ENCODE measurements at regions not wholly inside any gene's neighbourhood (a gene's known extent, or its start where the extent isn't known, plus 50 kb on each side); places are given as distances from the start of the nearest gene placed in this dataset.

DNA sequence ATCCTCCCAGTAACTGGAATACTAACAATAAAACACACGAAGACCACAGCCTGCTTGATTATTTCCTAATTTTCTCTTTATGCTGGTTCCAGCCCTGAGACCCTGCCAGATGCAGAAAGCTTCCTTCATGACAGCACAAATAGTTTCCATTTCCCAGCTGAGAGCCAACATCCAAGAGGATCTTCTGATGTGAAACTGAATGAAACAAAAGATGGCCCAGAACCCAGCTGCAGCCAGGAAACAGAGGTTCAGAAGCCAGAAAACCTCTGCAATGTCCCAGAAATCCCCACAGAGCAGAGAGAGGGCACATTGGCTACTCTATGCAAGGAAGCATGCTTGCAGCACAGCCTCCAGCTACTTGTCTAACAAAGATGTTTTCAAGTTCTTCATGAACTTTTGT, 61.8 kb upstream of the PLEKHG1 start:
- no peaks in the 10 kb centered on the region for H3K9me3 ChIP-seq (ENCODE audit: control insufficient read depth, low read length)
- H3K4me1 ChIP-seq = peaks cover 17% of the 10 kb centered on the region
- H3K36me3 ChIP-seq (ENCODE audit: control insufficient read depth, insufficient read depth, low read length) = no peaks in the 10 kb centered on the region
- no peak overlapping the region for H3K9ac ChIP-seq
- H3K27ac ChIP-seq = peak overlapping the region; percentile 60
- H2AFZ ChIP-seq = no peak overlapping the region
- H3K4me3 ChIP-seq (ENCODE audit: low read depth, low read length) = no peak overlapping the region
- H3K27me3 ChIP-seq (ENCODE audit: control insufficient read depth, insufficient read depth, low read length) = no peaks in the 10 kb centered on the region
- H3K79me2 ChIP-seq = no peaks in the 10 kb centered on the region
- TF ChIP-seq, protein P1, sequence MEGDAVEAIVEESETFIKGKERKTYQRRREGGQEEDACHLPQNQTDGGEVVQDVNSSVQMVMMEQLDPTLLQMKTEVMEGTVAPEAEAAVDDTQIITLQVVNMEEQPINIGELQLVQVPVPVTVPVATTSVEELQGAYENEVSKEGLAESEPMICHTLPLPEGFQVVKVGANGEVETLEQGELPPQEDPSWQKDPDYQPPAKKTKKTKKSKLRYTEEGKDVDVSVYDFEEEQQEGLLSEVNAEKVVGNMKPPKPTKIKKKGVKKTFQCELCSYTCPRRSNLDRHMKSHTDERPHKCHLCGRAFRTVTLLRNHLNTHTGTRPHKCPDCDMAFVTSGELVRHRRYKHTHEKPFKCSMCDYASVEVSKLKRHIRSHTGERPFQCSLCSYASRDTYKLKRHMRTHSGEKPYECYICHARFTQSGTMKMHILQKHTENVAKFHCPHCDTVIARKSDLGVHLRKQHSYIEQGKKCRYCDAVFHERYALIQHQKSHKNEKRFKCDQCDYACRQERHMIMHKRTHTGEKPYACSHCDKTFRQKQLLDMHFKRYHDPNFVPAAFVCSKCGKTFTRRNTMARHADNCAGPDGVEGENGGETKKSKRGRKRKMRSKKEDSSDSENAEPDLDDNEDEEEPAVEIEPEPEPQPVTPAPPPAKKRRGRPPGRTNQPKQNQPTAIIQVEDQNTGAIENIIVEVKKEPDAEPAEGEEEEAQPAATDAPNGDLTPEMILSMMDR (IDR thresholded peaks at IDR 0.05) = no peak
- no peak overlapping the region for H3K4me2 ChIP-seq (ENCODE audit: low read length)

DNA sequence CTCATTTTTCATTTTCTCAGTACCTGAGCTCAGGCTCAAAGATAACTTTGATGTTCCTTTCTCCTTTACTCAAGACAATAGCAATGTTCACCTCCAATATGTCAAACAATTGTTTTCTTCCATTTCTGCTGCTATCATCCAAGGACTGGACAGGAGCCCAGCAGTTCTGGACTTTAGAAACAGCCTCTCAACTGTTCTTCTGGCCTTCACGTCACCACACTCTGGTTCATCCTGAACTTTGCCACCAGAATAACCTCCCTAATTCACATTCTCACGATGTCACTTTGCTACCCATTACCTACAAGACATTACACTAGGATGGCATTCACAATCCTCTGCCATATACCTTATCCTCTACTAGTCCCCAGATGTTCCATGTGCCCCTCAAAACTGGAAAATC, 60.6 kb upstream of the PLEKHG1 start:
- Histone ChIP-seq H3K9ac (no peak overlapping the region), H3K79me2 (no peaks in the 10 kb centered on the region), H3K4me3 (ENCODE audit: low read depth, low read length) (no peak overlapping the region), H3K27ac (no peak overlapping the region), H3K36me3 (ENCODE audit: control insufficient read depth, insufficient read depth, low read length) (no peaks in the 10 kb centered on the region), H3K27me3 (ENCODE audit: control insufficient read depth, insufficient read depth, low read length) (no peaks in the 10 kb centered on the region), H3K9me3 (ENCODE audit: control insufficient read depth, low read length) (no peaks in the 10 kb centered on the region), H3K4me1 (peaks cover 17% of the 10 kb centered on the region), H2AFZ (no peak overlapping the region), H3K4me2 (ENCODE audit: low read length) (no peak overlapping the region)
- TF ChIP-seq, protein P1 (IDR thresholded peaks at IDR 0.05) = no peak

- Histone ChIP-seq H3K4me3 (ENCODE audit: low read depth, low read length) (no peak overlapping the region), H3K9me3 (ENCODE audit: control insufficient read depth, low read length) (no peaks in the 10 kb centered on the region), H3K9ac (no peak overlapping the region), H3K79me2 (no peaks in the 10 kb centered on the region), H3K4me1 (peaks cover 17% of the 10 kb centered on the region), H3K27me3 (ENCODE audit: control insufficient read depth, insufficient read depth, low read length) (no peaks in the 10 kb centered on the region), H3K36me3 (ENCODE audit: control insufficient read depth, insufficient read depth, low read length) (no peaks in the 10 kb centered on the region), H2AFZ (no peak overlapping the region), H3K27ac (no peak overlapping the region), H3K4me2 (ENCODE audit: low read length) (no peak overlapping the region)
- TF ChIP-seq, protein P1 (IDR thresholded peaks at IDR 0.05) = no peak
These were observed 60.1 kb upstream of the PLEKHG1 start for GRCh38 chr6:150539568-150539967.

GRCh38 chr6:150541576-150541975, 58.1 kb upstream of the PLEKHG1 start:
- Histone ChIP-seq H3K36me3 (ENCODE audit: control insufficient read depth, insufficient read depth, low read length) (no peaks in the 10 kb centered on the region), H3K27ac (no peak overlapping the region)
- TF ChIP-seq, protein P1 (IDR thresholded peaks at IDR 0.05) = no peak

DNA sequence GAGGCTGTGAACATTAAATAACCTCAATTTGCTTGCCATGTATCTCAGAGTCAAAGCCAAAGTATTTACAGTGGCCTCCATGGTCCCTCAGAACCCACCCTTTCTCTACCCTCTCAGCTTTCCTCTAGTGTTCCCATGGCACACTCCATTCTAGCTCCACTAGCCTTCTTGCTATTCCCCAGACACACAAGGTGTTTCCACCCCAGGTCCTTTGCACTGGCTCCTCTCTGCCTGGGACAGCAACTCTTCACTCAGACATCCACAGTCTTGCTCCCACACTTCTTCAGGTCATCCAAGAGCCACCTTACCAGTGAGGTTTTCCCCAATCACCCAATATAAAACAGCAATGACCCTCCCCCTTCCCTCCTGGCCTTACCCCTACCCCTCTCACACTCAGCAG, 56.5 kb upstream of the PLEKHG1 start:
- H3K9me3 ChIP-seq (ENCODE audit: control insufficient read depth, low read length) = no peaks in the 10 kb centered on the region
- no peak overlapping the region for H3K4me2 ChIP-seq (ENCODE audit: low read length)
- peaks cover 36% of the 10 kb centered on the region for H3K4me1 ChIP-seq
- no peak overlapping the region for H2AFZ ChIP-seq
- H3K9ac ChIP-seq = no peak overlapping the region
- H3K27ac ChIP-seq = no peak overlapping the region
- H3K4me3 ChIP-seq (ENCODE audit: low read depth, low read length) = no peak overlapping the region
- no peaks in the 10 kb centered on the region for H3K36me3 ChIP-seq (ENCODE audit: control insufficient read depth, insufficient read depth, low read length)
- no peaks in the 10 kb centered on the region for H3K27me3 ChIP-seq (ENCODE audit: control insufficient read depth, insufficient read depth, low read length)
- H3K79me2 ChIP-seq = no peaks in the 10 kb centered on the region
- TF ChIP-seq, protein P1 (IDR thresholded peaks at IDR 0.05) = no peak

More at GRCh38 chr6:150541576-150541975, 58.1 kb upstream of the PLEKHG1 start:
- Histone ChIP-seq H2AFZ (no peak overlapping the region), H3K79me2 (no peaks in the 10 kb centered on the region), H3K9me3 (ENCODE audit: control insufficient read depth, low read length) (no peaks in the 10 kb centered on the region), H3K27me3 (ENCODE audit: control insufficient read depth, insufficient read depth, low read length) (no peaks in the 10 kb centered on the region), H3K4me3 (ENCODE audit: low read depth, low read length) (no peak overlapping the region), H3K4me1 (peaks cover 22% of the 10 kb centered on the region), H3K9ac (no peak overlapping the region), H3K4me2 (ENCODE audit: low read length) (no peak overlapping the region)
